Fibroblast of lung (primary cell): ENCODE measurements at regions not wholly inside any gene's neighbourhood (a gene's known extent, or its start where the extent isn't known, plus 50 kb on each side); places are given as distances from the start of the nearest gene placed in this dataset.

ENCODE experiments used
- DNase-seq, 2 donors: peaks; one replicate each; pipeline versions ENCODE4 v3.0.0 to v3.0.0-alpha.2; 2010; ENCODE audit warnings: low read depth in 2 of 2
- H2AFZ ChIP-seq: 2 replicates; pipeline ENCODE4 v1.5.1; 2012; ENCODE audit warnings: low read length, control low read depth, inconsistent platforms
- H3K27ac ChIP-seq: 2 replicates; pipeline ENCODE4 v1.5.1; 2011; ENCODE audit warnings: low read length, control low read depth; ENCODE audit not compliant: insufficient read depth
- H3K27me3 ChIP-seq: 2 replicates; pipeline ENCODE4 v1.5.1; 2011; ENCODE audit warnings: mild to moderate bottlenecking, low read length; ENCODE audit not compliant: control insufficient read depth, insufficient read depth
- H3K36me3 ChIP-seq: 2 replicates; pipeline ENCODE4 v1.5.1; 2011; ENCODE audit warnings: low read length; ENCODE audit not compliant: control insufficient read depth, insufficient read depth
- H3K4me1 ChIP-seq: 2 replicates; pipeline ENCODE4 v1.5.1; 2011; ENCODE audit warnings: low read length; ENCODE audit not compliant: control insufficient read depth, insufficient read depth; ENCODE audit errors: extremely low read depth
- H3K4me2 ChIP-seq: 2 replicates; pipeline ENCODE4 v1.5.1; 2011; ENCODE audit warnings: low read length, control low read depth; ENCODE audit not compliant: insufficient read depth; ENCODE audit errors: extremely low read depth
- H3K4me3 ChIP-seq, 4 experiments: fragments of 200-600 bp in 1 of 4; sonication (generic) in 1 of 4; replicated peaks in 1 of 4; 2 replicates each; pipeline ENCODE4 v1.5.1; 2011 to 2016; ENCODE audit warnings: low read length in 4 of 4, low read depth in 3 of 4, mild to moderate bottlenecking in 3 of 4, control low read depth in 2 of 4, inconsistent platforms in 1 of 4, mixed read lengths in 1 of 4; ENCODE audit not compliant: insufficient read depth in 1 of 4; ENCODE audit errors: control extremely low read depth in 1 of 4
- H3K79me2 ChIP-seq: 2 replicates; pipeline ENCODE4 v1.5.1; 2012; ENCODE audit warnings: mild to moderate bottlenecking, low read length, inconsistent platforms; ENCODE audit not compliant: control insufficient read depth, insufficient read depth
- H3K9ac ChIP-seq: 2 replicates; pipeline ENCODE4 v1.5.1; 2011; ENCODE audit warnings: mild to moderate bottlenecking, low read length, control low read depth; ENCODE audit not compliant: insufficient read depth
- H3K9me3 ChIP-seq: 2 replicates; pipeline ENCODE4 v1.5.1; 2012; ENCODE audit warnings: low read depth, low read length; ENCODE audit not compliant: control insufficient read depth, insufficient read depth
- H4K20me1 ChIP-seq: 2 replicates; pipeline ENCODE4 v1.5.1; 2011; ENCODE audit warnings: low read length; ENCODE audit not compliant: control insufficient read depth, insufficient read depth; ENCODE audit errors: extremely low read depth
- CTCF ChIP-seq, 2 donors: IDR thresholded peaks in 1 of 2; conservative IDR thresholded peaks in 1 of 2; 1 replicate in 1 of 2; 2 replicates in 1 of 2; pipeline ENCODE4 v1.5.1; 2011 to 2012; ENCODE audit warnings: low read length in 2 of 2, control low read depth in 1 of 2, inconsistent platforms in 1 of 2, low read depth in 1 of 2, mild to moderate bottlenecking in 1 of 2
- EZH2 ChIP-seq: IDR thresholded peaks from 2 replicates; pipeline ENCODE4 v1.5.1; 2012; ENCODE audit warnings: low read length, control low read depth, mild to moderate bottlenecking; ENCODE audit errors: missing control alignments

- no peak overlapping the region for H3K4me2 ChIP-seq
- H3K36me3 ChIP-seq = no peaks in the 10 kb centered on the region
- H3K27ac ChIP-seq = no peak overlapping the region
- H3K79me2 ChIP-seq = no peaks in the 10 kb centered on the region
- no peak for TF ChIP-seq CTCF (conservative IDR thresholded peaks at IDR 0.05 in 1 of 2, IDR thresholded peaks at IDR 0.05 in 1 of 2; ENCODE audit: low read depth in 1 of 2, low read length in 2 of 2)
- TF ChIP-seq EZH2 = no peak
- H3K9me3 ChIP-seq = no peaks in the 10 kb centered on the region
- H4K20me1 ChIP-seq = no peaks in the 10 kb centered on the region
- no peaks in the 10 kb centered on the region for H3K4me1 ChIP-seq
- H3K4me3 ChIP-seq = no peak overlapping the region
- H2AFZ ChIP-seq = no peak overlapping the region
- DNase-seq = peak in 1 of 2 donors; percentile 27
- no peaks in the 10 kb centered on the region for H3K27me3 ChIP-seq
- no peak overlapping the region for H3K9ac ChIP-seq
Observed at GRCh38 chr4:181676546-181676945, 566.7 kb upstream of the TENM3 start.

DNA sequence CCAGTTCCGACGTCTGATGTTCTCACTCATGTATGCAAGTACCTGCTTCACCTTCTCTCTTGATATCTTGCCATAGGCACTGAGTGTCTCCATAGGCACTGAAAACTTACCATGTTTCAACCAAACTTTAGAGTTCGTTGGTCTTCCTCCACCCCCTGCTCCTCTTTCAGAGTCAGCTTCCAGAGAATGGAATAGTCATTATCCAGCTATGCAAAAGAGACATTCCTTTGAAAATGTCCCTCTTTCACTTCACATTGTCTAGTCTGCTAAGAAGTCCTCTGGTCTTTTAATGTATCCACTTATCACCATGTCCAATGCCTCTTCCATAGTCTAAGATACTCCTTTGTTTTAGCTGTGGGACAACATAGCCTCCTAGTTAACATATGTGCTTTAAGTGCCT, 566.0 kb upstream of the TENM3 start:
- Histone ChIP-seq H3K4me3 (no peak overlapping the region), H3K36me3 (no peaks in the 10 kb centered on the region), H2AFZ (no peak overlapping the region), H4K20me1 (no peaks in the 10 kb centered on the region), H3K9me3 (no peaks in the 10 kb centered on the region), H3K27ac (no peak overlapping the region), H3K4me2 (no peak overlapping the region), H3K4me1 (no peaks in the 10 kb centered on the region), H3K79me2 (no peaks in the 10 kb centered on the region), H3K9ac (no peak overlapping the region), H3K27me3 (no peaks in the 10 kb centered on the region)
- TF ChIP-seq EZH2 (no peak), CTCF (conservative IDR thresholded peaks at IDR 0.05 in 1 of 2, IDR thresholded peaks at IDR 0.05 in 1 of 2; ENCODE audit: low read depth in 1 of 2, low read length in 2 of 2) (no peak)
- peak in 1 of 2 donors; percentile 57 for DNase-seq

GRCh38 chr4:181677621-181678020, 565.6 kb upstream of the TENM3 start:
- no peak overlapping the region for H3K9ac ChIP-seq
- H3K36me3 ChIP-seq = no peaks in the 10 kb centered on the region
- no peaks in the 10 kb centered on the region for H3K9me3 ChIP-seq
- H3K4me1 ChIP-seq = no peaks in the 10 kb centered on the region
- H2AFZ ChIP-seq = no peak overlapping the region
- no peak overlapping the region for H3K4me3 ChIP-seq
- H3K27ac ChIP-seq = no peak overlapping the region
- TF ChIP-seq EZH2 = no peak
- no peak for TF ChIP-seq CTCF (conservative IDR thresholded peaks at IDR 0.05 in 1 of 2, IDR thresholded peaks at IDR 0.05 in 1 of 2; ENCODE audit: low read depth in 1 of 2, low read length in 2 of 2)
- H4K20me1 ChIP-seq = no peaks in the 10 kb centered on the region
- H3K27me3 ChIP-seq = no peaks in the 10 kb centered on the region
- no peak for DNase-seq
- H3K79me2 ChIP-seq = no peaks in the 10 kb centered on the region
- H3K4me2 ChIP-seq = no peak overlapping the region
